Astrocyte (in vitro differentiated cells and primary cell): ENCODE measurements at regions not wholly inside any gene's neighbourhood (a gene's known extent, or its start where the extent isn't known, plus 50 kb on each side); places are given as distances from the start of the nearest gene placed in this dataset.

Experiments
- EZH2 ChIP-seq: IDR thresholded peaks from 2 replicates; pipeline ENCODE4 v1.6.1; 2012; ENCODE audit warnings: mild to moderate bottlenecking, low read length, inconsistent platforms; ENCODE audit not compliant: insufficient read depth
- TF ChIP-seq, protein P1 (sequence below): IDR thresholded peaks from 2 replicates; pipeline ENCODE4 v1.5.1; 2011; ENCODE audit warnings: low read depth, mild to moderate bottlenecking, inconsistent platforms, low read length, moderate library complexity; ENCODE audit not compliant: insufficient read depth

DNA sequence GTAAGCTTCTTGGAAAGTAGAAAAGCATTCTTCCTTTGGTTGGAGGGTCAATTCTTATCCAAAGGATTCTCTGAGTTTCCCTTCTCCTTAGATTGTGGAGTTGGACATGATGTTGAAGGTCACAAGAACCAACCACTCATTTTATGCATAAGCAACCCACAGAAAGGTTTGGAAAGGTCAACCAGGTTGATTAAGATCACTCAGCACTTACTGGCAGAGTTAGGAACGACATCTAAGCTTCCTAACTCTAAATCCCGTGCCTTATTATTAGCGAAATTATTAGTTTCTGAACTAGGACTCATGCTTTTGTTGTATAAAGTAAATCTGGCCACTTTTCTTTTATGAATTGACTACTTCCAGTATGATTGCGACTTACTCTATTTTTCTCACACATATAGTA is 137.0 kb upstream of the MINDY3 start:
- TF ChIP-seq, protein P1, sequence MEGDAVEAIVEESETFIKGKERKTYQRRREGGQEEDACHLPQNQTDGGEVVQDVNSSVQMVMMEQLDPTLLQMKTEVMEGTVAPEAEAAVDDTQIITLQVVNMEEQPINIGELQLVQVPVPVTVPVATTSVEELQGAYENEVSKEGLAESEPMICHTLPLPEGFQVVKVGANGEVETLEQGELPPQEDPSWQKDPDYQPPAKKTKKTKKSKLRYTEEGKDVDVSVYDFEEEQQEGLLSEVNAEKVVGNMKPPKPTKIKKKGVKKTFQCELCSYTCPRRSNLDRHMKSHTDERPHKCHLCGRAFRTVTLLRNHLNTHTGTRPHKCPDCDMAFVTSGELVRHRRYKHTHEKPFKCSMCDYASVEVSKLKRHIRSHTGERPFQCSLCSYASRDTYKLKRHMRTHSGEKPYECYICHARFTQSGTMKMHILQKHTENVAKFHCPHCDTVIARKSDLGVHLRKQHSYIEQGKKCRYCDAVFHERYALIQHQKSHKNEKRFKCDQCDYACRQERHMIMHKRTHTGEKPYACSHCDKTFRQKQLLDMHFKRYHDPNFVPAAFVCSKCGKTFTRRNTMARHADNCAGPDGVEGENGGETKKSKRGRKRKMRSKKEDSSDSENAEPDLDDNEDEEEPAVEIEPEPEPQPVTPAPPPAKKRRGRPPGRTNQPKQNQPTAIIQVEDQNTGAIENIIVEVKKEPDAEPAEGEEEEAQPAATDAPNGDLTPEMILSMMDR: no peak
- TF ChIP-seq EZH2: no peak
